ENCODE measurements at regions not wholly inside any gene's neighbourhood (a gene's known extent, or its start where the extent isn't known, plus 50 kb on each side); places are given as distances from the start of the nearest gene placed in this dataset.

DNA sequence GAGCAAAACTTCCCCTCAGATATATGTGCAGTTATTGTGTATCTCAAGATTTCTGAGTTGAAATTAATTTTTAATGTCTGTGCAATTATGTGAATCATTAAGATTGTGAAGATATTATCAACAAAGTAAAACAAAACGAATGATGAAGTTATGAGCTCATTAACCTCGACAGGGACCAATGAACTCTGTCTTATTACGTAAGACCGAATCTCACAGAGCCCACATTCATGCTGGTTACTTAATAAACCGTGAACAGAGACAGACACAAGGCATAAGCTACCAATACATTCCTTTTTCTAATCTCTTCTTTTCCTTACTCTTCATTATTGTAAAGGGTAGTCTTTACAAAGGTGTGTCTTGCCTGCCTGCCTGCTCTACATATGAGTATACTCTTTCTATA lies 568.7 kb downstream of the RPS29 start:
- no peak overlapping the region for H2AFZ ChIP-seq (replicated peaks)
- H4K20me1 ChIP-seq (ENCODE audit: low read depth), result no peaks in the 10 kb centered on the region
- no peak overlapping the region for H3K9ac ChIP-seq
- no peak overlapping the region for H3K4me3 ChIP-seq
- DNase-seq (ENCODE audit: low spot score), result no peak
- H3K36me3 ChIP-seq, result no peaks in the 10 kb centered on the region
- no peaks in the 10 kb centered on the region for H3K4me1 ChIP-seq
- no peaks in the 10 kb centered on the region for H3K9me3 ChIP-seq (ENCODE audit: low read depth)
- H3K27ac Mint-ChIP-seq, result no peak overlapping the region
- no peak overlapping the region for H3K4me3 Mint-ChIP-seq
- H3K27me3 ChIP-seq, result no peaks in the 10 kb centered on the region
- H3K4me1 Mint-ChIP-seq, result no peaks in the 10 kb centered on the region
- no peaks in the 10 kb centered on the region for H3F3A ChIP-seq (ENCODE audit: low read depth)
- no peak overlapping the region for H3K4me2 ChIP-seq
- TF ChIP-seq, protein P1, sequence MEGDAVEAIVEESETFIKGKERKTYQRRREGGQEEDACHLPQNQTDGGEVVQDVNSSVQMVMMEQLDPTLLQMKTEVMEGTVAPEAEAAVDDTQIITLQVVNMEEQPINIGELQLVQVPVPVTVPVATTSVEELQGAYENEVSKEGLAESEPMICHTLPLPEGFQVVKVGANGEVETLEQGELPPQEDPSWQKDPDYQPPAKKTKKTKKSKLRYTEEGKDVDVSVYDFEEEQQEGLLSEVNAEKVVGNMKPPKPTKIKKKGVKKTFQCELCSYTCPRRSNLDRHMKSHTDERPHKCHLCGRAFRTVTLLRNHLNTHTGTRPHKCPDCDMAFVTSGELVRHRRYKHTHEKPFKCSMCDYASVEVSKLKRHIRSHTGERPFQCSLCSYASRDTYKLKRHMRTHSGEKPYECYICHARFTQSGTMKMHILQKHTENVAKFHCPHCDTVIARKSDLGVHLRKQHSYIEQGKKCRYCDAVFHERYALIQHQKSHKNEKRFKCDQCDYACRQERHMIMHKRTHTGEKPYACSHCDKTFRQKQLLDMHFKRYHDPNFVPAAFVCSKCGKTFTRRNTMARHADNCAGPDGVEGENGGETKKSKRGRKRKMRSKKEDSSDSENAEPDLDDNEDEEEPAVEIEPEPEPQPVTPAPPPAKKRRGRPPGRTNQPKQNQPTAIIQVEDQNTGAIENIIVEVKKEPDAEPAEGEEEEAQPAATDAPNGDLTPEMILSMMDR (IDR thresholded peaks at IDR 0.05), result no peak
- TF ChIP-seq EZH2 (IDR thresholded peaks at IDR 0.05) (no peak), EZH2phosphoT487 (IDR thresholded peaks at IDR 0.05) (no peak)
- H3K79me2 ChIP-seq (ENCODE audit: low read depth), result no peaks in the 10 kb centered on the region
- no peaks in the 10 kb centered on the region for H3K36me3 Mint-ChIP-seq
- H3K27ac ChIP-seq, result no peak overlapping the region
- H3K27me3 Mint-ChIP-seq (ENCODE audit: insufficient read depth, low read depth), result peaks cover 3% of the 10 kb centered on the region
- no peaks in the 10 kb centered on the region for H3K9me3 Mint-ChIP-seq

DNA sequence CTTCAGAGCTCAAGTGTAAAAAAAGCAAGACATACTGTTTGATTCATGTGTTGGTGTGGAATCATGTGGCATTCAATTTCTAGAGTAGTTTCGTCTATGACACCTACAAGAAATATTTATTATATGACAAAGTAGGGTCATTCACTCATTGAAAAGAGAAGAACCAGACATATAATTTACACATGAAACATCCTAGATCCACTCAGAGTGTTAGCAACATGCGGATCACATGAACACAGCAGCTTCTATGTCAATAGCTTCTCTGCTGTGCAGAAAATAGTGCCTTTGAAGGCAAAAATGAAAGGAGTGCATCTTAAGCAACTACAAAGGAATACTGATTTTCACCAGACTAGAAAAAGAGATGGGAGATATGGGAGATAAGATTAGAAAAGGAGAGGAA lies 569.8 kb downstream of the RPS29 start:
- H3K9ac ChIP-seq, result no peak overlapping the region
- no peaks in the 10 kb centered on the region for H3K27me3 ChIP-seq
- no peaks in the 10 kb centered on the region for H3K79me2 ChIP-seq (ENCODE audit: low read depth)
- H3F3A ChIP-seq (ENCODE audit: low read depth), result no peaks in the 10 kb centered on the region
- no peaks in the 10 kb centered on the region for H4K20me1 ChIP-seq (ENCODE audit: low read depth)
- Mint-ChIP-seq H3K36me3 (no peaks in the 10 kb centered on the region), H3K4me1 (peaks cover 1% of the 10 kb centered on the region), H3K4me3 (no peak overlapping the region), H3K27ac (no peak overlapping the region), H3K27me3 (ENCODE audit: insufficient read depth, low read depth) (peaks cover 3% of the 10 kb centered on the region), H3K9me3 (no peaks in the 10 kb centered on the region)
- H3K36me3 ChIP-seq, result no peaks in the 10 kb centered on the region
- H3K9me3 ChIP-seq (ENCODE audit: low read depth), result no peaks in the 10 kb centered on the region
- H3K4me1 ChIP-seq, result no peaks in the 10 kb centered on the region
- no peak overlapping the region for H3K27ac ChIP-seq
- peak overlapping the region; percentile 8 for H2AFZ ChIP-seq (replicated peaks)
- no peak for DNase-seq (ENCODE audit: low spot score)
- TF ChIP-seq EZH2 (IDR thresholded peaks at IDR 0.05), result no peak
- no peak for TF ChIP-seq EZH2phosphoT487 (IDR thresholded peaks at IDR 0.05)
- TF ChIP-seq, protein P1 (IDR thresholded peaks at IDR 0.05), result no peak
- H3K4me2 ChIP-seq, result no peak overlapping the region
- H3K4me3 ChIP-seq, result no peak overlapping the region

DNA sequence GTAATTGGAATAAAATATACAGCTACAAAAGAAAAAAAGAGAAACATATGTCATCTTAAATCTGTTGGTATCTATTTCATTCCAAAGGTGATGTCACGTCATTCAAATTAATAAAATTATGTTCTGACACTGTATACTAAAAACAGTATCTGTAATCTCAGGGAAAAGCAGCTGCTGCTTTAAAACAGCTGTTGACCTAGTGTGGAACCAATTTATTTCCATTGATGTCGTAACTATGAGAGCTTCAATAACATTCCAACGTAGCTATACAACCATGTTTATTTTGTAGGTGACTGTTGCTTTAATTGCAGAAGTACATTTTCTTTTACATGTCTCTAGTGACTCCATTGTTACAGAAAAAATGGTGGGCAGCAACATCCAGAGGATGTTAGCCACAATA lies 571.7 kb downstream of the RPS29 start:
- H3K9me3 ChIP-seq (ENCODE audit: low read depth), result no peaks in the 10 kb centered on the region
- H2AFZ ChIP-seq (replicated peaks), result no peak overlapping the region
- H3K27me3 ChIP-seq, result no peaks in the 10 kb centered on the region
- Mint-ChIP-seq H3K36me3 (no peaks in the 10 kb centered on the region), H3K27ac (no peak overlapping the region), H3K27me3 (ENCODE audit: insufficient read depth, low read depth) (no peaks in the 10 kb centered on the region), H3K9me3 (no peaks in the 10 kb centered on the region), H3K4me3 (no peak overlapping the region), H3K4me1 (peaks cover 5% of the 10 kb centered on the region)
- H3K36me3 ChIP-seq, result no peaks in the 10 kb centered on the region
- H3K9ac ChIP-seq, result no peak overlapping the region
- H3F3A ChIP-seq (ENCODE audit: low read depth), result no peaks in the 10 kb centered on the region
- no peak overlapping the region for H3K27ac ChIP-seq
- no peak overlapping the region for H3K4me2 ChIP-seq
- no peak overlapping the region for H3K4me3 ChIP-seq
- TF ChIP-seq EZH2 (IDR thresholded peaks at IDR 0.05) (no peak), EZH2phosphoT487 (IDR thresholded peaks at IDR 0.05) (no peak)
- TF ChIP-seq, protein P1 (IDR thresholded peaks at IDR 0.05), result no peak
- H4K20me1 ChIP-seq (ENCODE audit: low read depth), result no peaks in the 10 kb centered on the region
- no peaks in the 10 kb centered on the region for H3K4me1 ChIP-seq
- no peak for DNase-seq (ENCODE audit: low spot score)
- no peaks in the 10 kb centered on the region for H3K79me2 ChIP-seq (ENCODE audit: low read depth)

Measured in neural progenitor cell (in vitro differentiated cells).